K562 (cell line): ENCODE measurements at regions not wholly inside any gene's neighbourhood (a gene's known extent, or its start where the extent isn't known, plus 50 kb on each side); places are given as distances from the start of the nearest gene placed in this dataset.

Experiments used
- MAFG ChIP-seq: fragments of 450-650 bp; conservative IDR thresholded peaks from 2 replicates; pipeline ENCODE4 v1.6.1; 2016; ENCODE audit warnings: missing genetic modification characterization, missing compliant biosample characterization
- RB1 ChIP-seq: fragments of 450-650 bp; IDR thresholded peaks from 2 replicates; pipeline ENCODE4 v1.6.1; 2017; ENCODE audit warnings: low read depth, mild to moderate bottlenecking
- SMARCA5 ChIP-seq: fragments of 450-650 bp; IDR thresholded peaks from 2 replicates; pipeline ENCODE4 v1.6.1; 2016
- TAF9B ChIP-seq: fragments of 450-650 bp; IDR thresholded peaks from 2 replicates; pipeline ENCODE4 v1.6.1; 2018; ENCODE audit warnings: mild to moderate bottlenecking; ENCODE audit not compliant: partially characterized antibody
- ZNF436 ChIP-seq: fragments of 250-450, 450-650 bp; sonication (Bioruptor Pico); formaldehyde crosslinking; IDR thresholded peaks from 2 replicates; pipeline ENCODE4 v1.7.0; 2020; ENCODE audit warnings: mild to moderate bottlenecking
- TF ChIP-seq, protein P1 (sequence below), 2 experiments: fragments of 450-650 bp in 1 of 2; sonication (generic) in 1 of 2; formaldehyde crosslinking in 1 of 2; IDR thresholded peaks; 2 replicates each; pipeline versions ENCODE4 v1.7.1 to v1.9.0; 2016 to 2022; ENCODE audit warnings: inconsistent platforms in 1 of 2, mild to moderate bottlenecking in 1 of 2, missing genetic modification reagents in 1 of 2
- TF ChIP-seq, protein P2 (sequence below): fragments of 450-650 bp; IDR thresholded peaks from 2 replicates; pipeline ENCODE4 v1.6.1; 2016; ENCODE audit warnings: low read depth, mild to moderate bottlenecking, moderate library complexity

- TF ChIP-seq, protein P1, sequence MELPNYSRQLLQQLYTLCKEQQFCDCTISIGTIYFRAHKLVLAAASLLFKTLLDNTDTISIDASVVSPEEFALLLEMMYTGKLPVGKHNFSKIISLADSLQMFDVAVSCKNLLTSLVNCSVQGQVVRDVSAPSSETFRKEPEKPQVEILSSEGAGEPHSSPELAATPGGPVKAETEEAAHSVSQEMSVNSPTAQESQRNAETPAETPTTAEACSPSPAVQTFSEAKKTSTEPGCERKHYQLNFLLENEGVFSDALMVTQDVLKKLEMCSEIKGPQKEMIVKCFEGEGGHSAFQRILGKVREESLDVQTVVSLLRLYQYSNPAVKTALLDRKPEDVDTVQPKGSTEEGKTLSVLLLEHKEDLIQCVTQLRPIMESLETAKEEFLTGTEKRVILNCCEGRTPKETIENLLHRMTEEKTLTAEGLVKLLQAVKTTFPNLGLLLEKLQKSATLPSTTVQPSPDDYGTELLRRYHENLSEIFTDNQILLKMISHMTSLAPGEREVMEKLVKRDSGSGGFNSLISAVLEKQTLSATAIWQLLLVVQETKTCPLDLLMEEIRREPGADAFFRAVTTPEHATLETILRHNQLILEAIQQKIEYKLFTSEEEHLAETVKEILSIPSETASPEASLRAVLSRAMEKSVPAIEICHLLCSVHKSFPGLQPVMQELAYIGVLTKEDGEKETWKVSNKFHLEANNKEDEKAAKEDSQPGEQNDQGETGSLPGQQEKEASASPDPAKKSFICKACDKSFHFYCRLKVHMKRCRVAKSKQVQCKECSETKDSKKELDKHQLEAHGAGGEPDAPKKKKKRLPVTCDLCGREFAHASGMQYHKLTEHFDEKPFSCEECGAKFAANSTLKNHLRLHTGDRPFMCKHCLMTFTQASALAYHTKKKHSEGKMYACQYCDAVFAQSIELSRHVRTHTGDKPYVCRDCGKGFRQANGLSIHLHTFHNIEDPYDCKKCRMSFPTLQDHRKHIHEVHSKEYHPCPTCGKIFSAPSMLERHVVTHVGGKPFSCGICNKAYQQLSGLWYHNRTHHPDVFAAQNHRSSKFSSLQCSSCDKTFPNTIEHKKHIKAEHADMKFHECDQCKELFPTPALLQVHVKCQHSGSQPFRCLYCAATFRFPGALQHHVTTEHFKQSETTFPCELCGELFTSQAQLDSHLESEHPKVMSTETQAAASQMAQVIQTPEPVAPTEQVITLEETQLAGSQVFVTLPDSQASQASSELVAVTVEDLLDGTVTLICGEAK (IDR thresholded peaks at IDR 0.05), result no peak
- TF ChIP-seq, protein P1 (CRISPR knock-in tag; IDR thresholded peaks at IDR 0.05), result no peak
- no peak for TF ChIP-seq SMARCA5
- no peak for TF ChIP-seq TAF9B
- TF ChIP-seq, protein P2, sequence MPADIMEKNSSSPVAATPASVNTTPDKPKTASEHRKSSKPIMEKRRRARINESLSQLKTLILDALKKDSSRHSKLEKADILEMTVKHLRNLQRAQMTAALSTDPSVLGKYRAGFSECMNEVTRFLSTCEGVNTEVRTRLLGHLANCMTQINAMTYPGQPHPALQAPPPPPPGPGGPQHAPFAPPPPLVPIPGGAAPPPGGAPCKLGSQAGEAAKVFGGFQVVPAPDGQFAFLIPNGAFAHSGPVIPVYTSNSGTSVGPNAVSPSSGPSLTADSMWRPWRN, result no peak
- no peak for TF ChIP-seq ZNF436 (CRISPR knock-in tag)
- no peak for TF ChIP-seq MAFG (tag)
- no peak for TF ChIP-seq RB1
These were observed 91.1 kb downstream of the NIBAN1 start (continued) for GRCh38 chr1:184882957-184883815.
